Femur (tissue), 1 donor: ENCODE measurements at regions not wholly inside any gene's neighbourhood (a gene's known extent, or its start where the extent isn't known, plus 50 kb on each side); places are given as distances from the start of the nearest gene placed in this dataset.
"Not testable (repeated sequence)": the region's sequence is repeated elsewhere in the genome, so short reads cannot be mapped to it uniquely, and the experiment has no call there.

ENCODE experiments used
- DNase-seq: peaks from one replicate; pipeline ENCODE4 v3.0.0-alpha.2; 2017

DNA sequence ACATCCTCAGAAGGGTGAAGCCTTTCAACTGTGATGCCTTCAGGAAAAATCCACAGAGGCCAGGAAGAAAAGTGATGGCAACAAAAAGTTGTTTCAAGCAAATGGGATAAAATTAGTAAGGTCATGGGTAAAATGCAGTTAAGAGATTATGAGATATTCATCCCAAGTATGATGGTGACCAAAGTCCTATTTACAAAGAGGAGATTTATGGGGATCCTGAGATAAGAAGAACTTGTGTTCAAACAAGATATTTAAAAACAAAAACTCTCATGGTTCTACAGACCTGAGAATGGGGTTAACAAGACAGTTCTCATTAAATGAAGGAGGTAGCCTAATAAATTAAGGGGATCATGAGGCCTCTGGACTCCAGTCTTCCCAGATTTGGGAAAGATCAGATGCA lies 184.4 kb downstream of the FCRL5 start:
- no peak for DNase-seq

DNA sequence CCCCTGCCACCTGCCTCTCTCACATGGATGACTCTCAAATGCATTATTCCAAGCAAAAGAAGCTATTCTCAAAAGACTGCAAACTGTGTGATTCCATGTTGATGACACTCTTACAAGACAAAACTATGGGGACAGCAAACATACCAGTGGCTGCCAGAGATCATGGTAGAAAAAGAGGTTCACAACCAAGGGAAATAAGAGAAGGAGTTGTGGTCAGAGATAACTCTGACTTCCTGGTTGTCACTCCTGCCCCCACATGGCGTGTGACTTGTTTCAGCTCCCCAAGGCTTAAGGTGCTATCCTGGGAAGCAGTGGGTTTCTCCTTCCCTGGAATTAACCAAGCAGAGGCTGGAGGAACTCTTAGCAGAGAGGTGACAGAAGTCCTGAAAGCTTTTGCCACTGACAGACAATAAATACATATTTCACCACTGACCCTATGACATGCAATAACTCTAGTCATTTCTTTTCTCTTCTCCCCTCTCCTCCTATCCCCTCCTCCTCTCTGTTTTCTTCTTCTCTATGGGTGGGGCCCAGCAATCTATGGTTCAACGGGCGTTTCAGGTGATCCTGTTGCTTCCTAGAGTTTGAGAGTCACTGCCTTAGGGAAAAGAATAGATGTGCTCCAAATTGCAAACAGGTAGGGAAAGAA lies 185.1 kb downstream of the FCRL5 start:
- DNase-seq, result no peak

DNA sequence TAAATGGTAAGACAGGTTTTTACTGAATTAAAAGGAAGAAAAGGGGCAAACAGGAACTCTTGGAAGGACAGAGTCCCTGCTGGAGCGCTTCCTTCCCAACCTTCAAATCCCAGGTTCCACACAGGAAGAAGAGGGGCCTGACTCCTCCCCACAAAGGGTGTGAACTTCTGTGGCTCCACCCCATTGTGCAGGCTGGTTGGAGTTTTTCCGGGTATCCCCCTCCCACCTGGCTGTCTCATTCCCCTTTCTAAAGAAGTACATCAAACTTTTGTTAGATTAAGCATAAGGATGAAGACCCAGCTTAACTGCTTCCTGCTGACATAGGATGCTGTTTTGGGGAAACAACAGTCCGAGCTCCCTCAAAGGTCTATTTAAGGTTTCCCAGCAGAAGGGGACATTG lies 187.7 kb downstream of the FCRL5 start:
- DNase-seq, result no peak

DNA sequence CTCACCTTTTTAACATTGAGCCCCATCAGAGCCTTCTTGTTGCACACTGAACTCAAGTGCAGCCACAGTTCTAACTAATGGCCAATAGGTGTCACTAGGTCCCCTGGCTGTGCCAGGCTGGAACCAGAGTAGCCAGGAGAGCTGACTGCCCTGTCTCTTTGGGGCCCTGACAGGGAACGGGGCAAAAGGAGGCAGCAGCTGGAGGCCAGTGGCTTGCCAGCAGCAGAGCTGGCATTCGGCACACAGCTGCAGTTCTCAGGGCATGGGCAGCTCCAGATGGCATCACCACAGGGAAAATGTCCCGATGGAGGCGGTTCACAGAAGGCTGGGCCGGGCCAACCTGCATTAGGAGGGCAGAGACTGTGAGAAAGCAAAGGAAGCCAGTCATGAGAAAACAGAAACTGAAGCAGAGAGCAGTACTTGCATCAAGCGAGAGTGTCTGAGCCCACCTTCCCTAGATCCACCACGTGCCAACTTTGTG lies 188.6 kb downstream of the FCRL5 start:
- peak; percentile 32 for DNase-seq

DNA sequence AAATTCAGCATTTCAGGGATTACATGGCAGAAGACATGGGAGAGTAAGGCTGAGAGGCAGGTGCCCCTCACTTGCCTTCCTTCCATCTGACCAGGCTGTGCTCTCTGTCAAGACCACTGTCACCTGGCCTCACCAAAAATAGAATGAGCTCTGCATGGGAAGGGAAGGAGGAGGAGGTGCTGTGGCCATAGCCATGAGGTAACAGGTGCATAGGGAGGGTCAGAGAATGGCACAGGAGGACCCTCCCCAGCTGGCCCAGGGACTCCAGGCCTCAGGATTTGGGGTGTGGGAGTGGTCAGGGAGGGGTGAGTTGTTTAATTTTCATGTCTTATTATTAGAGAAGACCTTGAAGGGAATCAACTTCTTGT lies 192.3 kb downstream of the FCRL5 start:
- DNase-seq, result no peak

DNA sequence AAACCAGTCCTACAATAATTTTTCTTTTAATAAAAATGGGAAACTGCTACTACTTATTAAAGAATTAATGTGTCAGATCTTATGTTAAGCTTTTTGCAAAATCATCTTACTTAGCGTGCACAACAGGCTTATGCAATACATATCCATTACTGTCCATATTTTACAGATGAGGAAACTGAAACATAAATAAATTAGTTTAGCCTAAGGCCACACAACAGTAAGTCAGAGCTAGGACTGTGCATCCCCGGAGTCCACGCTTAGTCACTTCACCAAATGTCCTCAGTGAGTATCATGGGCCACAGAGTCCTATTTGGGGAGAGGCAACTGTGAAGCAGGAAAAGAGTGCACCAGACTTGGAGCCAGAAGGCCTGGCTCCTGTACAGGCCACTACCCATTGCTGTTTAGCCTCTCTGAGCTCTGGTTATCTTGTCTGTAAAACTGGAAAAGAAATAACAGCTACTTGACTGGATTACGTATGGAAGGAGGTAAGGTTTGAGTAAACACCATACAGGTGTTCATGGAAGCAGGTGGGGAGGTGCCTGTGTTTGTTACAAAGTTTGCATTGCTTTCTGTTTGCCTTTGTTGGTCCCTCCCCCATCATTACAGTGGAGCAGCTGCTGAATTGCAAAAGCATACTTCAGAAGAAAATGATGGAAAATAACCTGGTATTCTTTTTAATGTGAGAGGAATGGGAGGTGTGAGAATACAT lies 192.8 kb downstream of the FCRL5 start:
- DNase-seq, result no peak

DNA sequence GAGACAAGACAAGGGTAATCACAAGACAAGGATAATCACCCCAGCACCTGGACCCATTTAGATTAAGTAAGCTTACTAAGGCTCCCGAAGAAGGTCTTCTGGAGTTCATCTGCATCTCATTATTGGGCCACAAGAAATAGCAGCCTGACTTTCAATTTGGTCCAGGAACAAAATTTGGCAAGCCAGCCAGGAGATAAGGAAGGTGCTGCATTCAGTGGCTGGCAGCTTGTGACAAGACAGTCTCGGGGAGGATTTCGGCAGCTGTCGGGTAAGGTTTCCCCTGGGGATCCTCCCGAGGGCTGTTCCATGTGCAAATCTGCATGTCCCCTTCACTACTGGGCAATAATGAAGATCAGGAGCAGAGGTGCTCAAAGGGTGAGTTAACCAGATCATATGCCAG lies 195.2 kb downstream of the FCRL5 start:
- DNase-seq, result no peak

DNA sequence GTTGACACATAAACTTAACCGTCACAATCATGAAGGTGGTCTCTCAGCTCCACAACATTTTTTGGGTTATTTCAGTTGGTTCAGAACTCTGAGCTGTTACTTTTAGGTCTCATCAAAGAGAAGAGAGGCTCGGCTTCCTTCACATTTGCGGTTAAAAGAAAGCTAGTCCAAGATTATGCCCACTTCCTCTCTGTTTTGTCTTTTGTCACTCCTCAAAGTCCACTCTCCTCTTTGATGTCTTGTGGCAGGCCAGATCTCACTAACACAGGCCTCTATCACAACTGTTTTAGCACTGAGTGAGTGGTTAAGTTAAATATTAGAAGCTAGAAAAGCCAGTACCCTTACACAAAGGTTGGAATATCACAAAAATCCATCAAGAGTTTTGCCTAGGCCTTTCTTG lies 195.7 kb downstream of the FCRL5 start:
- DNase-seq, result no peak

DNA sequence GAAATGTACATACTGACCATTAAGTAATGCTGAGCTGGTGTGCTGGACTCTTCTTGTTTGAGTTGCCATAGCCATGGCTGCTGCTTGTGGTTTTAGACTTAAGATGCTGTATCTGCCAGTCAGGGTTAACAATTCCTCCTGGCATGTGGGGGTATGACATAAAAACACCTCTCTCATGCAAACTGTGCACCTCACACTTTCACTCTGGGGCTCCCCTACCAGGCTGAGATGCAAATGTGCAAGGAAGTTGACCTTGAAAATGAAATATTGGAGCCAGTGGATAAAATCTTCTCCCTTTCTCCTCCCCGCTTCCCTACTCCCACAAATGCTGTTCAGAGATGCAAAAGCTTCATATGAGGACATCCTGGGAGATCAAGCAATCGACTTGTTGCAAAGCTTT lies 198.8 kb downstream of the FCRL5 start:
- no peak for DNase-seq

DNA sequence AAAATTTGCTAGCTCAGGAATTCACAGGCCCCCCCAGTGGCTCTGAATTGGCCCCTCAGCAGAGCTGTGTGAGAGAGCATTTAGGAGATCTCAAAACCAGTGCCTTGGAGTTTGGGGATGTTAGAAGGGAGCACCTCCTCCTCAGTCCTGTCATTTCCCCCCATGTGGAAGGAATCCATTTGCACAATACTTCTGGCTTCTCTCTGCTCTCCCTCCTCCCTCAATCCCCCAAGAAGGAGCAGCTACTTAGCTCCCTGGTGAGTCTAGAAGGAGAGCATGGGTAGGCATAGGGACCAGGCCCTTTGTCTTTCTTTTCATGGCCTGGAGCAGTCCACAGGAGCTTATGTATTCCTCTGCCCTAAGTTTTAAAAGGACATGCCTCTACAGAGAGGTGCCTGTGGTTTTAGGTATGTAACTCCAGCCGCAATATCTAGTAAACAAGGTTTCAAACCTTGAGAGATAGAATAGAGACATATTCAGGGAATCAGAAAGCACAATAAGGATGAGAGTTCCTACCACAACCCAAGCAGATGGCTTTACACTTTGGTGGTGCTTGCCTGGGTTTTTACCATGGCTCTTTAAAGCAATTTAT lies 199.4 kb downstream of the FCRL5 start:
- DNase-seq, result no peak

DNA sequence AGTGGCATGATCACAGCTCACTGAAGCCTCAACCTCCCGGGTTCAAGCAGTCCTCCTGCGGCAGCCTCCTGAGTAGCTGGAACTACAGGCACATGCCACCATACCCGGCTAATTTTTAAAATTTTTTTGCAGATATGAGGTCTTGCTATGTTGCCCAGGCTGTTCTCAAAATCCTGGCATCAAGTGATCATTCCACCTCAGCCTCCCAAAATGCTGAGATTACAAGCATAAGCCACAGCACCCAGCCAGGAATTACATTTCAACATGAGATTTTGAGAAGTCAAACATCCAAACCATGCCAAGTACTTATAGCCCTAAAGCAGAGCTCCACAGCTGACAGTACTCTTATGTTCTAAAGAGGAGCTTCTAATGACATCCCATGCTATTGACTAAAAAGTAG lies 200.1 kb downstream of the FCRL5 start:
- DNase-seq, result no peak

DNA sequence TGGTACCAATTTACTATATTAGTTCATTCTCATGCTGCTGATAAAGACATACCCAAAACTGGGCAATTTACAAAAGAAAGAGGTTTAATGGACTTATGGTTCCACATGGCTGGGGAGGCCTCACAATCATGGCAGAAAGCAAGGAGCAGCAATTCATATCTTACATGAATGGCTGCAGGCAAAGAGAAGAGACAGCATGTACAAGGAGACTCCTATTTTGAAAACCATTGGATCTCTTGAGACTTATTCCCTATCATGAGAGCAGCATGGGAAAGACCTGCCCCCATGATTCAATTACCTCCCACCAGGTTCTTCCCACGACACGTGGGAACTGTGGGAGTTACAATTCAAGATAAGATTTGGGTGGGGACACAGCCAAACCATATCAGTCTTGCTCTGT lies 200.5 kb downstream of the FCRL5 start:
- DNase-seq, result not testable (repeated sequence)

DNA sequence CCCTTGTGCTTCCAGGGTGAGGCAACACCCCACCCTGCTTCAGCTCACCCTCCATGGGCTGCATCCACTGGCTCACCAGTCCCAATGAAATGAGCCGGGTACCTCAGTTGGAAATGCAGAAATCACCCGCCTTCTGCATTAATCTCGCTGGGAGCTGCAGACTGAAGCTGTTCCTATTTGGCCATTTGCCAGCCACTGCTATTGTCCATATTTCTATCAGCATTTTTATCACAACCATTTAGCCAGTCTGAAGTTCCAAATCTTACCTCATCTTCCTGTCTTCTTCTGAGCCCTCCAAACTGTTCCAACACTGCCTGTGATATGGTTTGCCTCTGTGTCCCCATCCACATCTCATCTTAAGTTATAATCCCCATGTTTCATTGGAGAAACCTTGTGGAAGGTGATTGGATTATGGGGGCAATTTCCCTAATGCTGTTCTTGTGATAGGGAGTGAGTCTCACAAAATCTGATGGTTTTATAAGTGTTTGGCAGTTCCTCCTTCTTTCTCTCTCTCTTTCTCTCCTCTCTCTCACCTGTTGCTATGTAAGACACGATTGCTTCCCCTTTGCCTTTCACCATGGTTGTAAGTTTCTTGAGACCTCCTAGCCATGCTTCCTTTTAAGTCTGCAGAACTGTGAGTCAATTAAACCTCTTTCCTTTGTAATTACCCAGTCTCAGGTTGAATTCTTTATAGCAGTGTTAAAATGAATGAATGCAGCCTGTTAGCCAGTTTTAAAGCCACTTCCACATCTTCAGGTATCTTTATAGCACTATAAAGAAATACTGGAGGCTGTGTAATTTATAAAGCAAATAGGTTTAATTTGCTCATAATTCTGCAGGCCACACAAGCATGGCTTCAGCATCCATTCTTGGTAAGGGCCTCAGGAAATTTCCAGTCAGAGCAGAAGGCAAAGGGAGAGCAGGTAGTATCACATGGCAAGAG lies 203.5 kb downstream of the FCRL5 start:
- DNase-seq, result no peak

DNA sequence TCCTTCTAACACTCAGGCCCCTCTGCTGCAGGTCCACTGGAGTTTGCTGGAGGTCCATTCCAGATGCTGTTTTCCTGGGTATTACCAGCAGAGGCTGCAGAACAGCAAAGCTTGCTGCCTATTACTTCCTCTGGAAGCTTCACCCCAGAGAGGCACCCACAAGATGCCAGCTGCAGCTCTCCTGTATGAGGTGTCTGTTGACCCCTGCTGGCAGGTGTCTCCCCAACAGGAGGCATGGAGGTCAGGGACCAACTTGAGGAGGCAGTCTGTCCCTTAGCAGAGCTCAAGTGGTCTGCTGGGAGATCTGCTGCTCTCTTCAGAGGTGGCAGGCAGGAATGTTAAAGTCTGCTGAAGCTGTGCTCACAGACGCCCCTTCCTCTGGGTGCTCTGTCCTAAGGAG lies 204.8 kb downstream of the FCRL5 start:
- no peak for DNase-seq

DNA sequence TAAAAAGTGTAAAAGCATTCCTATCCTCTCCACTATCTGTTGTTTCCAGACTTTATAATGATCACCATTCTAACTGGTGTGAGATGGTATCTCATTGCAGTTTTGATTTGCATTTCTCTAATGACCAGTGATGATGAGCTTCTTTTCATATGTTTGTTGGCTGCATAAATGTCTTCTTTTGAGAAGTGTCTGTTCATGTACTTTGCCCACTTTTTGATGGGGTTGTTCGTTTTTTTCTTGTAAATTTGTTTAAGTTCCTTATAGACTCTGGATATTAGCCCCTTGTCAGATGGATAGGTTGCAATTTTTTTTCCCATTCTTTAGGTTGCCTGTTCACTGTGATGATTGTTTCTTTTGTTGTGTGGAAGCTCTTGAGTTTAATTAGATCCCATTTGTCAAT lies 199.6 kb upstream of the ETV3 start:
- not testable (repeated sequence) for DNase-seq

DNA sequence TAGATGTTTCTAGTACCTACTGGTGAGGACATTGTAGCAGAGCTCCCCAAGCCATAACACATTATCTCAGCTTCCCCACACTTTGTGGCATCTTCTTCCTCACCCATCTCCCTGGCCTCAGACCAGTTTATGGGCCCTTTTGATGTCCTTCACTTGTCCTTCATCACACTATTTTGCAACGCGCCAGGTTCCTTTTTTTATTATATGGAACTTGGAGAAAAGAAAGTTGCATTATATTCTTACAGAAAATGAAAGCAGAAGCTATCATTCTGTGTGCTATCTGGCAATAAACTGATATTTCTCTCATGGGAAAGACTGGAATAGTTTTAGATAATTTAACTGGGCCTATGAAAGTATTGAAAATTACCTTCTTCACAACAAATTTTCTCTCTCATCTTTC lies 196.9 kb upstream of the ETV3 start:
- no peak for DNase-seq

DNA sequence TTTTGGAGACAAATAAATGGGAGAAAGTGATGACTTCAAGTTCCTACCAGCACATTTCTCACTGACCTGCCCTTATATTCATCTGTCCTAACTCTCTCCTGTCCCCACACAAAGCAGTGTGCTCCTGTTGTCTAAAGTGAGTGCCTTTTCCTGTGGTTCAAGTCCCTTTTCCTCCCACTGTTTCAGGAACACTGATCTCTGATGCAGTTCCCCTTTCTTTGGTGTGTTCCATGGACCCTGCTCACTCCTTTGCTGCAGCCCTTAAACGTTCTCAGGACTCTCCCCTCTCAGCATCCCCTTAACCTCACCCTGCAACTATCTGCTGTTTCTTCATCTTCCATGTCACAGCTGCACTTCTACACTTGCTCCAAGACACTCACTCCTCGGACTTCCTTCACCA lies 195.8 kb upstream of the ETV3 start:
- no peak for DNase-seq

DNA sequence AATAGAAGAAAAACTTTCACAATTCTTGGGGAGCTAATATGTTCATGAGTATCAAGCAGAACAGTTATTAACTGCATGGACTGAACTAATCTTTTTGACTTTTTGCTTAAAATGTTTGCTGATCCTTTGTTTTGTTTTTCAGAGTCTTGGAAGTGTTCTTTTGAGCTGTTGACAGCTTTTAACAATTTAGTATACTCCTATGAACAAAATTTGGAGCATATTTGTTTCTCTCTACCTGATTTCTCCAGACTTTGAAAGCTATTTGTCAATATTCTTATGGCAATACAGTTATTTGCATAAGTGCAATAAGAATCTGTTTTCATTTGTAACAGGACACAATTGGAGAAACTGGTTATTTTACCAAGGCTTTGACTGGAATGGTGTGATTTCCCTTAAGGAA lies 192.0 kb upstream of the ETV3 start:
- not testable (repeated sequence) for DNase-seq

DNA sequence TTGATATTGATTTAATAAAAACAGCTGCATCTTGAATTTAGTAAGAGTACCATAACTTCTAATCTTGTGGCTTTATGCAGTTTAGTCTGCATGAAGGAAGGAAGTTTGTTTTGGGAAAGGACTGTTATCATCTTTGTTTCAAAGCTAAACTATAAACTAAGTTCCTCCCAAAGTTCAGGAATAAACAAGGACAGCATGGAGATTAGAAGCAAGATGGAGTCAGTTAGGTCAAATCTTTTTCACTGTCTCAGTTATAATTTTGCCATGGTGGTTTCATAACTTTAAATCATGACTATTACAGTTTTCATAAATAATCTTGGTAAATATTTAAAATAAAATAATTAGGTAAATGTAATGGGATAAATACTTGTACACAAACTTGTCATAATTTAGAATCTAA lies 189.9 kb upstream of the ETV3 start:
- not testable (repeated sequence) for DNase-seq

DNA sequence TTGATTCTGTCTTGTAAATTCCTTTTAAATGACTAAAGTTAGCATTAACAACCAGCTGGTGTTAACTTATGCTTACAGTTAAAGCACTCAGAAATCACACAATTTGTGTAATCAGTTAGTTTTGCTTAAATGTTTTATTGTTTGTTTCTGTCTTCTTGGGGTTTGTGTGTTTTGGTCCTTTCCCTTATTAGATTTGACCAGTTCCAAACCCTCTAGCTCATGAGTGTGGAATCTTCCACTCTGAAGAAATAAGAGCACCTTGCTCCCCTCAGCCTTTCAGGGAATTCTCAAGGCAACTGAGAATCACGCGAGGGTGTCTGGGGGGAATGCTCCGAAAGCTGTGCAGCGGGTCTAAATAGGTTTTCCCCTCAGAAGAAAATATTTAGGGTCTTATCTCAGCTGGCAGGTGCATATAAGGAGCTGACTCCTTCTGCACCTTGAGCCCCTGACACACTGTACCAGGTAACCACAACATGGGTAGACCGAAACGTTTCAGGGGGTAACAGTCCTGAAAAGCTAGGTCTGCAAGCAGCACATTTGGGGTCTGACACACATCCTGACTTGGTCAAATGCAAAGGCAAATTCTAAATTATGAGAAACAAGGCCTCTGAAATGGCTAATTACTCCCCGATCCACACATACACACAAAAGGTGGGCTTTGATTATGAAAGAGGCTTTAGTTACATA lies 188.1 kb upstream of the ETV3 start:
- DNase-seq, result no peak

DNA sequence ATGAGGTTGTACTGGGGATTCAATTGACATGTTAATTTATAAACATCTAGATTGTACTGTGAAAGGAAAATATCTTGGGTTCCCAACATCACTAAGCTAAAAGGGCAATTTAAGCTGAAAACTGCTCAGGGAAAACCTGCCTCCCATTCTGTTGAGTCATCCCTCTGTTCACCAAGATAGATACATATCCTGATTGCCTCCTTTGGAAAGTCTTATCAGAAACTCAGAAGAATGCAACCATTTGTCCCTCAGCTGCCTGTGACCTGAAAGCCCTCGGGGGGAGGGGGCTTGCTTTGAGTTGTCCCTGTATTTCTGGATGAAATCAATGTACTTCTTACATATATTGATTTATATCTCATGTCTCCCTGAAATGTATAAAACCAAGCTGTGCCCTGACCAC lies 187.0 kb upstream of the ETV3 start:
- no peak for DNase-seq

DNA sequence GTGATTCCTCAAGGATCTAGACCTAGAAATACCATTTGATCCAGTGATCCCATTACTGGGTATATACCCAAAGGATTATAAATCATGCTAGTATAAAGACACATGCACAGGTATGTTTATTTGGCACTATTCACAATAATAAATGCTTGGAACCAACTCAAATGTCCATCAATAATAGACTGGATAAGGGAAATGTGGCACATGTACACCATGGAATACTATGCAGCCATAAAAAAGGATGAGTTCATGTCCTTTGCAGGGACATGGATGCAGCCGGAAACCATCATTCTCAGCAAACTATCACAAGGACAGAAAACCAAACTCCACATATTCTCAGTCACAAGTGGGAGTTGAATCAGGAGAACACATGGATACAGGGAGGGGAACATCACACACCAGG lies 183.8 kb upstream of the ETV3 start:
- not testable (repeated sequence) for DNase-seq

DNA sequence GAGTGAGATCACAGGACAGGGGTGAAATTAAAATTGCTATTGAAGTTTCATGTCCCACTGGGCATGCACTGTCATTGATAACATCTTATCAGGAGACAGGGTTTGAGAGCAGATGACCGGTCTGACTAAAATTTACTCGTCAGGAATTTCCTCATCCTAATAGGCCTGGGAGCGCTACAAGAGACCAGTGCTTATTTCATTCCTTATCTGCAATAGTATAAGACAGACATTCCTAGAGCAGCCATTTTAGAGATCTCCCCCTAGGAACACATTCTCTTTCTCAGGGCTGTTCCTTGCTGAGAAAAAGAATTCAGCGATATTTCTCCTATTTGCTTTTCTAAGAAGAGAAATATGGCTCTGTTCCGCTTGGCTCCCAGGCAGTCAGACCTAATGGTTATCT lies 181.4 kb upstream of the ETV3 start:
- no peak for DNase-seq
